HG03354 (cell line): ENCODE measurements at regions not wholly inside any gene's neighbourhood (a gene's known extent, or its start where the extent isn't known, plus 50 kb on each side); places are given as distances from the start of the nearest gene placed in this dataset.

ENCODE experiments used
- ATAC-seq: cut with Tn5 transposase; IDR thresholded peaks from one replicate; pipeline ENCODE4 v1.9.1; 2021; ENCODE audit warnings: mild to moderate bottlenecking; ENCODE audit not compliant: unreplicated experiment, poor library complexity, severe bottlenecking

- ATAC-seq: no peak
These were observed 50.6 kb upstream of the IL6 start for GRCh38 chr7:22676385-22676784.

GRCh38 chr7:22675917-22676343 is 51.1 kb upstream of the IL6 start:
- no peak for ATAC-seq

GRCh38 chr7:22675421-22675820 is 51.6 kb upstream of the IL6 start:
- ATAC-seq: no peak

GRCh38 chr7:22672846-22673680 is 53.9 kb upstream of the IL6 start:
- ATAC-seq: peak; percentile 81

GRCh38 chr7:22671177-22671879 is 55.7 kb upstream of the IL6 start:
- ATAC-seq: no peak

GRCh38 chr7:22670422-22670815 is 56.6 kb upstream of the IL6 start:
- no peak for ATAC-seq

- no peak for ATAC-seq
These were observed 57.1 kb upstream of the IL6 start for GRCh38 chr7:22669692-22670421.

- no peak for ATAC-seq
These were observed 58.0 kb upstream of the IL6 start for GRCh38 chr7:22668971-22669401.

GRCh38 chr7:22667562-22668239 is 59.3 kb upstream of the IL6 start:
- no peak for ATAC-seq

GRCh38 chr7:22667187-22667561 is 59.8 kb upstream of the IL6 start:
- ATAC-seq: no peak

- ATAC-seq: no peak
These were observed 60.3 kb upstream of the IL6 start for GRCh38 chr7:22666732-22667131.

- ATAC-seq: no peak
These were observed 61.1 kb upstream of the IL6 start for GRCh38 chr7:22665923-22666322.

GRCh38 chr7:22664988-22665798 is 61.8 kb upstream of the IL6 start:
- ATAC-seq: no peak

GRCh38 chr7:22663721-22664120 is 63.3 kb upstream of the IL6 start:
- ATAC-seq: no peak

GRCh38 chr7:22663357-22663718 is 63.7 kb upstream of the IL6 start:
- no peak for ATAC-seq

- ATAC-seq: peak; percentile 53
These were observed 64.2 kb upstream of the IL6 start for GRCh38 chr7:22662556-22663356.

GRCh38 chr7:22662036-22662435 is 65.0 kb upstream of the IL6 start:
- ATAC-seq: peak; percentile 64

GRCh38 chr7:22660732-22661131 is 66.3 kb upstream of the IL6 start:
- no peak for ATAC-seq

GRCh38 chr7:22660293-22660692 is 66.7 kb upstream of the IL6 start:
- ATAC-seq: no peak
